ENCODE measurements at regions not wholly inside any gene's neighbourhood (a gene's known extent, or its start where the extent isn't known, plus 50 kb on each side); places are given as distances from the start of the nearest gene placed in this dataset.
"Not testable (repeated sequence)": the region's sequence is repeated elsewhere in the genome, so short reads cannot be mapped to it uniquely, and the experiment has no call there.

DNA sequence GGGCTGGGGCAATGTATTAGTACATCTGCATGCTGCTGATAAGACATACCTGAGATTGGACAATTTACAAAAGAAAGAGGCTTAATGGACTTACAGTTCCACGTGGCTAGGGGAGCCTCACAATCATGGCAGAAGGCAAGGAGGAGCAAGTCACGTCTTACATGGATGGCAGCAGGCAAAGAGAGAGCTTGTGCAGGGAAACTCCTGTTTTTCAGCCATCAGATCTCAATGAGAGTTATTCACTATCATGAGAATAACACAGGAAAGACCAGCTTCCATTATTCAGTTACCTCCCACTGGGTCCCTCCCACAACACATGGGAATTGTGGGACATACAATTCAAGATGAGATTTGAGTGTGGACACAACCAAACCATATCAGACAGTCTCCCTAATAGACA lies 504.2 kb upstream of the FANCL start:
- not testable (repeated sequence) for TF ChIP-seq TOX (CRISPR knock-in tag; IDR thresholded peaks at IDR 0.05; ENCODE audit: borderline replicate concordance); ZFP3 (CRISPR knock-in tag; IDR thresholded peaks at IDR 0.05); ZNF8 (CRISPR knock-in tag; IDR thresholded peaks at IDR 0.05); RARB (CRISPR knock-in tag; IDR thresholded peaks at IDR 0.05); ARNTL (CRISPR knock-in tag; IDR thresholded peaks at IDR 0.05; ENCODE audit: borderline replicate concordance, low read depth); SNAI2 (CRISPR knock-in tag; IDR thresholded peaks at IDR 0.05); ZNF565 (CRISPR knock-in tag; conservative IDR thresholded peaks at IDR 0.05; ENCODE audit: low read depth)
- TF ChIP-seq, protein P1, sequence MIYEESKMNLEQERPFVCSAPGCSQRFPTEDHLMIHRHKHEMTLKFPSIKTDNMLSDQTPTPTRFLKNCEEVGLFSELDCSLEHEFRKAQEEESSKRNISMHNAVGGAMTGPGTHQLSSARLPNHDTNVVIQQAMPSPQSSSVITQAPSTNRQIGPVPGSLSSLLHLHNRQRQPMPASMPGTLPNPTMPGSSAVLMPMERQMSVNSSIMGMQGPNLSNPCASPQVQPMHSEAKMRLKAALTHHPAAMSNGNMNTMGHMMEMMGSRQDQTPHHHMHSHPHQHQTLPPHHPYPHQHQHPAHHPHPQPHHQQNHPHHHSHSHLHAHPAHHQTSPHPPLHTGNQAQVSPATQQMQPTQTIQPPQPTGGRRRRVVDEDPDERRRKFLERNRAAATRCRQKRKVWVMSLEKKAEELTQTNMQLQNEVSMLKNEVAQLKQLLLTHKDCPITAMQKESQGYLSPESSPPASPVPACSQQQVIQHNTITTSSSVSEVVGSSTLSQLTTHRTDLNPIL (CRISPR knock-in tag; IDR thresholded peaks at IDR 0.05; ENCODE audit: low read depth): not testable (repeated sequence)
